ENCODE measurements at regions not wholly inside any gene's neighbourhood (a gene's known extent, or its start where the extent isn't known, plus 50 kb on each side); places are given as distances from the start of the nearest gene placed in this dataset.
A peak's percentile ranks its signal among the peaks of the same experiment; 100 is the strongest.

DNA sequence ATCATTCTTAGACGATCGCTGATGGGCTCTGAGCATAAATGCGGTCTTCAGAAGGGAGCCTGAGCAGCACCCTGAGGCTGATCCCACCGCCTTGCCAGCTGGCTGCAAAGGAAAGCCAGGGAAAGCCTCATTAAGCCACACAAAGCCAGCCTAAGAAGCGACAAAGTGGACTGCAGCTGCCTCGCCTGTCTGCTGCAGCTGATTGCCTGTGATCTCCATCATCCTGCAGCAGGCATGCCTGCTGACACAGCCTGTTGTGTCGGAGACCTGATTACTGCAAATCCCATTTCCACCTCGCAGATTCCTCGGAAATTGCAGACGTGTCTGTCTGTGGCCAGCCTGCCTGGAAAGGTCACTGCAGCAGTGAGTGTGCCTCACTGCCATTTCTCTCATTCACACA lies 1087.0 kb upstream of the AUTS2 start:
- DNase-seq, result peak in 2 of 3 experiments; percentile 6 to 30

DNA sequence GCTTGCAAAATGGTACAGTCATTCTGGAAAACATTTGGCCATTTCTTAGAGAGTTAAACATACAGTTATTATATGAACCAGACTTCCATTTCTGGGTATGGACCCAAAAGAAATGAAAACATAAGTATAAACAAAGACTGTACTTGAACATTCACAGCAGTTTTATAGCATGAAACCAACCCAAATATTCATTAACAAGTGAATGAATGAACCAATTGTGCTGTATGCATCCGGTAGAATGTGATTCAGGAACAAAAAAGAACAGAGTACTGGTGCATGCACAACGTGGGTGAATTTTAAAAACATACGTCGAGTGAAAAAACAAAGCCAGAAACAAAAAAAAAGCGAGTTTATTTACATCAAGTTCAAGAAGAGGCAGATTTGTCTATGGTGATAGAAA lies 1085.8 kb upstream of the AUTS2 start:
- DNase-seq, result no peak

DNA sequence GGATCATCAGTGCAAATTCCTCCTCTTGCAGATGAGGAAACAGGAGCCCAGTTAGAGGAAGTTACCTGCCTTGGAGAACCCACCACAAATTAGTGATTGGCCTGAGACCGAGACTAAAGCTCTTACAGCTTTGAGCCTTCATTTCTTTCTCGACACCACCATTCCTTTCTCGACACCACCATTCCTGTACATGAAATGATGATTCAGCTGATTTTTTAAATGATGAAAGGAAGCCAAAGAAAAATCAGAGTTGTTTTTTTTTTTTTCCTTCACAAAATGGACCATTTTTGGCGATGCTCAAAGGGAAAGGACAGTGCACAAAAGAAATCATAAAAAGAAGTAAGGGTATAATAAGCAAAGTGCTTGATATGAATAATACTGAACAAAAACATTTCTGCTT lies 1080.2 kb upstream of the AUTS2 start:
- DNase-seq, result no peak

GRCh38 chr7:68524126-68524525 lies 1074.1 kb upstream of the AUTS2 start:
- DNase-seq, result no peak

GRCh38 chr7:68529221-68529620 lies 1069.1 kb upstream of the AUTS2 start:
- DNase-seq, result peak in 1 of 3 experiments; percentile 5

DNA sequence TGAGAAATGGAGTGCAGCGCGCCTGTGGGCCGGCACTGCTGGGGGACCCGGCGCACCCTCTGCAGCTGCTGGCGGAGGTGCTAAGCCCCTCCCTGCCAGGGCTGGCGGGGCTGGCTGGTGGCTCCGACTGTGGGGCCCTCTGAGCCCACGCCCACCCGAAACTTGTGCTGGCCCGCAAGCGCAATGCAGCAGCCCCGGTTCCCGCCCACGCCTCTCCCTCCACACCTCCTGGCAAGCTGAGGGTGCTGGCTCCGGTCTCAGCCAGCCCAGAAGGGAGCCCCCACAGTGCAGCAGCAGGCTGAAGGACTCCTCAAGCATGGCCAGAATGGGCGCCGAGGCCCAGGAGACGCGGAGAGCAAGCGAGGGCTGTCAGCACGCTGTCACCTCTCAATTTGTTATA lies 1063.0 kb upstream of the AUTS2 start:
- no peak for DNase-seq

GRCh38 chr7:68537051-68537773 lies 1061.1 kb upstream of the AUTS2 start:
- DNase-seq, result no peak

DNA sequence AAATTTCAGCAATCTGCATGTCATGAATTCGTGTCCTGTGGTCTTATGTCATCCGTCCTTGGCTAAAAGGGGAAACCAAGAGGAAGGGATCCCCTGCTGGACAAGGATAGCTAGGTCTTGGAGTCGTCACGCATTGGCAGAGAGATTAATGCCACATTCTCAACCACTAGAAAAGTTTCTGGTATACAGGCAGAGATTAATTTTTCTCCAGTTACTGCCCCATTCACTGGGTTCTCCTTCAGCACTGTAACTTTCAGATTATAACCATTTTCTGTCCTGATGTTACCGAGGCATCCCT lies 1060.6 kb upstream of the AUTS2 start:
- DNase-seq, result no peak

DNA sequence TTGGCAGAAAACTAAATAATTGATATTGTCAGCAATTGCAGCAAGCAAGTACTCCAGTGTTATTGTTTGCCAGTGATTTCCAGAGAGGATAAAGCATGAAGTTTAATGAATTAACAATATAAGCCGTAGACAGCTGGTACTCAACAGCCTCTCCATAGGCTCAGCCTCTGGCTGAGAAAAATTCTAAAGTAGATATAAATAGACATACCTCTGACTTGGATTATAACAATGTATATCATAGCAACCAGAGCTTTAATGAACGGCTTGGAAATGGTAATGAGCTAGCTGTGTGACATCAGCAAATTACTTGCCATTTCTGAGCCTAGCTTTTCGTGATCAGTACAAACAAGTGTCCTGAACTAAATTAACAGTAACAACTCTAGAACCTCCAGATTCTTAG lies 1055.4 kb upstream of the AUTS2 start:
- DNase-seq, result peak in 1 of 3 experiments; percentile 26

DNA sequence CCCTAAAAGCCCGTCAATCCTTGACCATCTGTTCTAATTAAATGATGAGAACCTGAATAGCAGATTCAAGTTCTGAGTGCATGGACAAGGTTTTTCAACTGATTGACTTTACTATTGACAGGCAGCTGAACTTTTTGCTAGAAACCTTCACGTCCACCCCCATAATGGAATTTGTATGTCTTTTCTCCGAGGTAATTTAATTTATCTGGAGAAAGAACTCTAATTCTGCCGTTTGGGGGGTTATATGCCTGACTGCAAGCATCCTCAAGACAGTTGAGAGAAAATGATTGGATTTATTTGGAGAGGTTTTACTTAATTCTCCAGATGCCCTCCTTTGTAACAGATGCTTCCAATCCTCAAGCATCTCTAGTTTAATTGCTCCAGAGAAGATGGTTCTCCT lies 1053.4 kb upstream of the AUTS2 start:
- DNase-seq, result no peak

DNA sequence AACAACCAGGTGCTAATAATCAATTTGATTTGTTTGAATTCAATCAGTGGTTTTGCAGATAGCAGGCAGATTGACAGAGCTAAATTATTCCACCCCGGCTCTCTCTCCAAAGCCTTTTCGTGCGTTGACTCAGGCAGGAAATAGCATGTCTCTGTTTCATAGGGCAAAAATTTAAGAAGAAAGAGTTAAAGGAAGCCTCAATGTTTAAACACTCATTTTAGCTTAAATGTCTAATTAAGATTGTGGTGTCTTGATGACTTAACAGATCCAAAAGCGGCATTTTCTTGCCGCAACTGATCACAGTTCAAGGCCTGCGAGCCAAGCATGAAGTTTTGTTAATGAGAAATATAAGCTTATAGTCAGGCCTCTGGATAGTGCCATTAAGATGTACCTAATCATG lies 1051.1 kb upstream of the AUTS2 start:
- DNase-seq, result no peak

- DNase-seq, result peak in 2 of 3 experiments; percentile 4 to 73
These were observed 1050.5 kb upstream of the AUTS2 start for GRCh38 chr7:68547799-68548198.

DNA sequence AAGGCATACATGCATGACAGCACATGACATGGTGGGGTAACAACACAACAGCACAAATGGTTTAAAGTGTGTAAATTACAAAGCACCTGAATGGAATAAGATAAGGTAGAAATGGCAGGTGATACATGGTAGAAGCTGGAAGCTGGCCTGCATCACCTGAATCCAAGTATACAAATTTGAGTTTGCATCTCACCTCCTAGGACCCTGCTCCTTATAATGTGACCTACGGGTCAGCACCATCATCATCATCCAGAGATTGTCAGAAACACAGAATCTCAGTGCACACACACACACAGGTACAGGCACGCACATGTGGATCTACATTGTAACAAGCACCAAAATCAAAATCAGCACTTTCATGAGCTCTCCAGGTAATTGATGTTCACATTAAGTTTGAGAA lies 1048.2 kb upstream of the AUTS2 start:
- DNase-seq, result no peak

- no peak for DNase-seq
These were observed 1047.6 kb upstream of the AUTS2 start for GRCh38 chr7:68550635-68551034.

- no peak for DNase-seq
These were observed 1041.7 kb upstream of the AUTS2 start for GRCh38 chr7:68556537-68556936.

GRCh38 chr7:68559518-68559917 lies 1038.8 kb upstream of the AUTS2 start:
- no peak for DNase-seq

- no peak for DNase-seq
These were observed 1035.9 kb upstream of the AUTS2 start for GRCh38 chr7:68562323-68562899.

GRCh38 chr7:68564306-68565135 lies 1033.8 kb upstream of the AUTS2 start:
- DNase-seq, result no peak

- DNase-seq, result no peak
These were observed 1027.0 kb upstream of the AUTS2 start for GRCh38 chr7:68571286-68571685.

DNA sequence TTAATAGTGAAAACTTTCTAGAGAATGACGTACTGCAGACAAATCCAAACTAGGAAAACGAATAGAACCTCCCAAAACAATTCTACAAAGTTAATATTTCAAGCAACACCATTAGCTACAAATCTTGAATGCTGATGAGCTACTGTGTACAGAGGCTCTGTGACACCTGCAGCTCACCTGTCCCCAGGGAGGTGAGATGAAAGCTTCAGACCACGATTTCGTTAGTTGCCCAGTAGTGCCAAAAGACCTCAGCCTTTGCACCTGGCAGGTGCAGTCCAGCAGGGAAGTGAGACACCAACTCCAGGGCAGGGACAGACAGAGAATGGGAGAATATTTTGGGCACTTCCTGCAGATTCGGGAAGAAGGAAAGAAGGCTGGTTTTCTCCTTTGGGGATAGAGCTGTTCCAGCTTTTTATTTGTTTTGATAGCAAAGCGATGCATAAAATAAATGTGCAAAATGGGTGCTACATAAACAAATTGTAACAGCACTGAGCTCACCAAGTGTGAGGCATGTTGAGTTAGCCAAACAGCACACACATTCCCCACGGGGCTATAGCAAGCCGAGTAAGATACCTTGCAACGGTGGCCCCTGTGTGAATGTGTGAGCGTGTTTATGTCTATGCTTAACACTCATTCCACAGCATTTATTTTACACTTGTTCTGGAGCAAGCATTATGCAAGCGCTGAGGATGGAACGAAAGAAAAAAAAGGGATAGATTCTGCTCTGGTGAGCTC lies 1024.8 kb upstream of the AUTS2 start:
- peak in 1 of 3 experiments; percentile 85 for DNase-seq

GRCh38 chr7:68576366-68576765 lies 1021.9 kb upstream of the AUTS2 start:
- no peak for DNase-seq

- DNase-seq, result no peak
These were observed 1016.9 kb upstream of the AUTS2 start for GRCh38 chr7:68581417-68581816.

- DNase-seq, result no peak
These were observed 1010.7 kb upstream of the AUTS2 start for GRCh38 chr7:68587599-68587998.

- no peak for DNase-seq
These were observed 996.4 kb upstream of the AUTS2 start for GRCh38 chr7:68601826-68602225.

Data from NCI-H1417 (cell line).